ENCODE measurements at regions not wholly inside any gene's neighbourhood (a gene's known extent, or its start where the extent isn't known, plus 50 kb on each side); places are given as distances from the start of the nearest gene placed in this dataset.

DNA sequence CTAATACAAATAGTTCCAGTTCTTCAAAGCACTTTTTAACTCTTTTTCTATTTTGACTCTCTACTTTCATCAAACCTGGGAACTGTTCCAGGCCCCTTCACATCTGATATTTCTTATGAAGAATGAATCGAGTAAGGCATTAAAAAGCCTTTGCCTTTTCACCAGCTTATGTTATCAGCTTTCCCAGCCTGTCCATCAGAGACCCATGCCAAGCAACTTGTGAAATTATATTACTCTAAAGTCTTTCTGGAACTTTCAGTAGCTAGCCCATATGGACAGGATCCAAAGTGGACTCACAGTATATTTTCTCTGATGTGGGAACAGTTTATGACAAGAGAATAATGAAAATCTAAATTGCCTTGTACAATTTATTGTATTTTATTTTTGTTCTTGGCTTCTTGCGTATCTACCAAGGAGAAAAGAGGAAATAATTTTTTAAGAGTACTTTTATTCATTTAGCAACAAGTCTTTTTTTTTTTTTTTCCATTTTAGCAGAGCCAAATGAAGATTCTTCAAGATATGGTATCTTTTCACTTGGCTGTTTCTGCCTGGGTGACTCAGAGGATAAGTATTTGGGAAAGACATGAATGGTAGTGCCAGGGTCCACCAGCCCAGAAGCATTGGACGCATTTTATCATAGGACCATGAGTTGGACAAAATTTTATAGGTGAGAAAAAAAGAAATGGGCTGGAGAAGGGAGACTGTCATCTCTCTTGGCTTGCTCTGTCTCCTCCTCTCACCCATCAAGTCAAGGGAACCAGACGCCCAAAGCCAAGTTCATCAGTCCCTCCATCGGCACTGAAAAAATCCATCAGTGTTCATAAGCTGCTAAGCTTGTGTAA lies 195.8 kb upstream of the NEBL start:
- Mint-ChIP-seq H3K9me3 (no peaks in the 10 kb centered on the region), H3K27ac (no peak overlapping the region), H3K27me3 (no peaks in the 10 kb centered on the region), H3K4me1 (ENCODE audit: unreplicated experiment) (no peaks in the 10 kb centered on the region), H3K4me3 (no peak overlapping the region), H3K36me3 (peaks cover 5% of the 10 kb centered on the region)
- TF ChIP-seq, protein P1, sequence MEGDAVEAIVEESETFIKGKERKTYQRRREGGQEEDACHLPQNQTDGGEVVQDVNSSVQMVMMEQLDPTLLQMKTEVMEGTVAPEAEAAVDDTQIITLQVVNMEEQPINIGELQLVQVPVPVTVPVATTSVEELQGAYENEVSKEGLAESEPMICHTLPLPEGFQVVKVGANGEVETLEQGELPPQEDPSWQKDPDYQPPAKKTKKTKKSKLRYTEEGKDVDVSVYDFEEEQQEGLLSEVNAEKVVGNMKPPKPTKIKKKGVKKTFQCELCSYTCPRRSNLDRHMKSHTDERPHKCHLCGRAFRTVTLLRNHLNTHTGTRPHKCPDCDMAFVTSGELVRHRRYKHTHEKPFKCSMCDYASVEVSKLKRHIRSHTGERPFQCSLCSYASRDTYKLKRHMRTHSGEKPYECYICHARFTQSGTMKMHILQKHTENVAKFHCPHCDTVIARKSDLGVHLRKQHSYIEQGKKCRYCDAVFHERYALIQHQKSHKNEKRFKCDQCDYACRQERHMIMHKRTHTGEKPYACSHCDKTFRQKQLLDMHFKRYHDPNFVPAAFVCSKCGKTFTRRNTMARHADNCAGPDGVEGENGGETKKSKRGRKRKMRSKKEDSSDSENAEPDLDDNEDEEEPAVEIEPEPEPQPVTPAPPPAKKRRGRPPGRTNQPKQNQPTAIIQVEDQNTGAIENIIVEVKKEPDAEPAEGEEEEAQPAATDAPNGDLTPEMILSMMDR (conservative IDR thresholded peaks at IDR 0.05): no peak
- DNase-seq (ENCODE audit: extremely low spot score, unreplicated experiment): no peak

DNA sequence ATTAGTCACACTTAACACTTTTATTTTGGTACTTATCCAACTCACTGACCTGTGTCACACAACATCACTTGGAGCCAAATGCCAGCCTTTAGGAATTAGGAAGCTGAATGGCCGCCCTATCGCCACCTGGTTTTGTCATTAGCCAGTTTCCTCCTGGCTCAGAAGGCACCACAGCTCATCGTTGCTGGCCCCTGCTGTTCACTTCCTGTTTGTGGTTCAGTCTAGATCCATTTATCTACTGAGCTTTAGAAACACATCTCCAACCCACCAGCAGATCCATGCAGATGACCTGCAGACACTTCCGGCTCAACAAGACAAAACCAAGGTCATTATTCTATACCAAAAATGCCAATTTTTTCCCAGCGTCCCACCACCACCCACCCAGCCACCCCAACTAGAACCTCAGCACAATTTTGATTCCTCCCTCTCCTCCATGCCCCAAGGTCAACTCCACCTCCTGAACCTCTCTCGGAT lies 193.5 kb upstream of the NEBL start:
- H3K4me1 Mint-ChIP-seq (ENCODE audit: unreplicated experiment): peaks cover 5% of the 10 kb centered on the region
- H3K27me3 Mint-ChIP-seq: no peaks in the 10 kb centered on the region
- H3K36me3 Mint-ChIP-seq: peaks cover 5% of the 10 kb centered on the region
- H3K9me3 Mint-ChIP-seq: peaks cover 4% of the 10 kb centered on the region
- no peak overlapping the region for H3K27ac Mint-ChIP-seq
- no peak for DNase-seq (ENCODE audit: extremely low spot score, unreplicated experiment)
- TF ChIP-seq, protein P1 (conservative IDR thresholded peaks at IDR 0.05): no peak
- no peak overlapping the region for H3K4me3 Mint-ChIP-seq

DNA sequence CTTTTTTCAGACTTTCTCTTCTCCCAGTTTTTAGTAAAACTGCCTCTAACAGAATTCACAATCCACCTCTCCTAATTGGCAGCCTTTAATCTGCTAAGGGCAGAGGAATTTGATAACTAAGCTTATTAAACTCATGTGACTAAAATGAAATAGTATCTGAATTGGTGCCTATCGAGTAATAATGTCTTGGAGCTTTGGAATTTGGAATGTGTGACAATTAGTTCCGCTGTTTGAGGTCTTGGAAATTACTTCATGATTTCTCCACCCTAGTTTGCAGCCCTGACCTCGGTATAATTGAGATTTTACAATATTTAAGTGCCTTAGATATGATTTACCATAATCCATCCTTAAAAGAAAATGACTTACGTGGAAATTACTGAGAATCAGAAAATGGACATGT lies 190.4 kb upstream of the NEBL start:
- no peak overlapping the region for H3K4me3 Mint-ChIP-seq
- H3K4me1 Mint-ChIP-seq (ENCODE audit: unreplicated experiment): peaks cover 5% of the 10 kb centered on the region

DNA sequence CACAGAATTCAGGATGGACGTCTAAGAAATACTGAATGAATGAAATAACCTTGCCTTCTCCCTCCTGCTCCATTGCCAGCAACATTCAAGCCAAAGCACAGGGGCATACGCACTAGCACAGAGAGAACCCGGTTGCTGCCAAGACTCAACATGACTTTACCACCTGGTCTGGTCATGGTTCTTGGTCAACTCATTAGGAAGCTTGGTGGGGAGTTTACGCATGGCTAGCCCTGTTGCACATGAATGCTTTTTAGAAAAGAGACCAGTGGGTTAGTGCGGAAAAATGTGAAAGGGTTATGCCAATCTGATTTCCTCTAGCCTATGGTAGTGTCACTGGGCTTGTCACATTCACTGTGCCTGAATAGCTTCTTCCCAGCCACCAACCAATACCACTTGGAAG lies 187.6 kb upstream of the NEBL start:
- DNase-seq (ENCODE audit: extremely low spot score, unreplicated experiment): no peak
- peaks cover 4% of the 10 kb centered on the region for H3K9me3 Mint-ChIP-seq
- H3K27ac Mint-ChIP-seq: no peak overlapping the region
- TF ChIP-seq, protein P1 (conservative IDR thresholded peaks at IDR 0.05): no peak
- peaks cover 6% of the 10 kb centered on the region for H3K4me1 Mint-ChIP-seq (ENCODE audit: unreplicated experiment)
- H3K27me3 Mint-ChIP-seq: no peaks in the 10 kb centered on the region
- H3K4me3 Mint-ChIP-seq: no peak overlapping the region
- H3K36me3 Mint-ChIP-seq: no peaks in the 10 kb centered on the region

More for the DNA sequence above, 190.4 kb upstream of the NEBL start:
- peaks cover 5% of the 10 kb centered on the region for H3K36me3 Mint-ChIP-seq
- TF ChIP-seq, protein P1 (conservative IDR thresholded peaks at IDR 0.05): no peak
- peaks cover 4% of the 10 kb centered on the region for H3K9me3 Mint-ChIP-seq
- DNase-seq (ENCODE audit: extremely low spot score, unreplicated experiment): no peak
- no peak overlapping the region for H3K27ac Mint-ChIP-seq
- H3K27me3 Mint-ChIP-seq: no peaks in the 10 kb centered on the region

DNA sequence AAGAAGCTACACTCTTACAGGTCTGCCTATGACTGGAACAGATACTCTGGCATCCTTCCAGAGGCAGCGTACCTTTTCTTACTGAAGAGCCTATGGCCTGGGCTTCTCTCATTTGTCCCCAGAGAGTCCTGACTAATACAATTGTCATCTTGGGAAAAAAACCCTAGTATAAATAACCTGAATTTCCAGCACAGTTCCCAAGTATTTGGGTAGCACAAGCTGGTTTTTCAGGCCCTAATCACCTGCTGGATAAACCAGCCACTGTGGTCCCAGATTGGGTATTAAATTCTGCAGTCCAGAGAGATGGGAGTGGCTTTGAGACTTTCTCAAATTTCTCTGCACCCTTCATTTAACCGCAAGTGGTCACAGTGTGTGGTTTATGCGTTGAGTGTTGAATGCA lies 186.8 kb upstream of the NEBL start:
- peaks cover 4% of the 10 kb centered on the region for H3K9me3 Mint-ChIP-seq
- no peaks in the 10 kb centered on the region for H3K36me3 Mint-ChIP-seq
- H3K27me3 Mint-ChIP-seq: no peaks in the 10 kb centered on the region
- no peak for DNase-seq (ENCODE audit: extremely low spot score, unreplicated experiment)
- no peak overlapping the region for H3K4me3 Mint-ChIP-seq
- TF ChIP-seq, protein P1 (conservative IDR thresholded peaks at IDR 0.05): no peak
- H3K4me1 Mint-ChIP-seq (ENCODE audit: unreplicated experiment): peaks cover 10% of the 10 kb centered on the region
- peak overlapping the region; percentile 70 for H3K27ac Mint-ChIP-seq

Data from type B pancreatic cell (in vitro differentiated cells).